Thyroid gland (tissue), 4 donors: ENCODE measurements at regions not wholly inside any gene's neighbourhood (a gene's known extent, or its start where the extent isn't known, plus 50 kb on each side); places are given as distances from the start of the nearest gene placed in this dataset.
"Not testable (repeated sequence)": the region's sequence is repeated elsewhere in the genome, so short reads cannot be mapped to it uniquely, and the experiment has no call there.

Experiments
- POLR2A ChIP-seq, 2 donors: fragments of 450-650 bp; IDR thresholded peaks; one replicate each; pipeline ENCODE4 v1.6.1; 2017; ENCODE audit warnings: antibody characterized with exemption in 2 of 2, mild to moderate bottlenecking in 2 of 2, moderate library complexity in 1 of 2
- TF ChIP-seq, protein P1 (sequence below), 6 experiments: fragments of 200-600 bp in 3 of 6; fragments of 450-650 bp in 3 of 6; sonication (generic) in 3 of 6; IDR thresholded peaks; one replicate each; pipeline ENCODE4 v1.5.1; 2016 to 2019; ENCODE audit warnings: antibody characterized with exemption in 6 of 6, mild to moderate bottlenecking in 2 of 6, inconsistent platforms in 1 of 6, moderate library complexity in 1 of 6

- TF ChIP-seq, protein P1, sequence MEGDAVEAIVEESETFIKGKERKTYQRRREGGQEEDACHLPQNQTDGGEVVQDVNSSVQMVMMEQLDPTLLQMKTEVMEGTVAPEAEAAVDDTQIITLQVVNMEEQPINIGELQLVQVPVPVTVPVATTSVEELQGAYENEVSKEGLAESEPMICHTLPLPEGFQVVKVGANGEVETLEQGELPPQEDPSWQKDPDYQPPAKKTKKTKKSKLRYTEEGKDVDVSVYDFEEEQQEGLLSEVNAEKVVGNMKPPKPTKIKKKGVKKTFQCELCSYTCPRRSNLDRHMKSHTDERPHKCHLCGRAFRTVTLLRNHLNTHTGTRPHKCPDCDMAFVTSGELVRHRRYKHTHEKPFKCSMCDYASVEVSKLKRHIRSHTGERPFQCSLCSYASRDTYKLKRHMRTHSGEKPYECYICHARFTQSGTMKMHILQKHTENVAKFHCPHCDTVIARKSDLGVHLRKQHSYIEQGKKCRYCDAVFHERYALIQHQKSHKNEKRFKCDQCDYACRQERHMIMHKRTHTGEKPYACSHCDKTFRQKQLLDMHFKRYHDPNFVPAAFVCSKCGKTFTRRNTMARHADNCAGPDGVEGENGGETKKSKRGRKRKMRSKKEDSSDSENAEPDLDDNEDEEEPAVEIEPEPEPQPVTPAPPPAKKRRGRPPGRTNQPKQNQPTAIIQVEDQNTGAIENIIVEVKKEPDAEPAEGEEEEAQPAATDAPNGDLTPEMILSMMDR (IDR thresholded peaks at IDR 0.05), result not testable (repeated sequence)
- TF ChIP-seq POLR2A (IDR thresholded peaks at IDR 0.05), result not testable (repeated sequence)
Observed at GRCh38 chr7:101728873-101729240, 88.6 kb upstream of the CUX1 start.
